Smooth muscle cell (in vitro differentiated cells): ENCODE measurements at regions not wholly inside any gene's neighbourhood (a gene's known extent, or its start where the extent isn't known, plus 50 kb on each side); places are given as distances from the start of the nearest gene placed in this dataset.

Experiments
- DNase-seq: peaks from one replicate; lab custom pipeline; 2025; ENCODE audit not compliant: unreplicated experiment; lab: John Stamatoyannopoulos, UW
- H2AFZ ChIP-seq: fragments of 200-600 bp; sonication (generic); 2 replicates; pipeline ENCODE4 v1.6.0; 2016; ENCODE audit warnings: antibody characterized with exemption, low read depth, mild to moderate bottlenecking
- H3F3A ChIP-seq: fragments of 200-600 bp; sonication (generic); 2 replicates; pipeline ENCODE4 v1.6.0; 2017; ENCODE audit warnings: antibody characterized with exemption, low read depth
- H3K27ac ChIP-seq: fragments of 200-600 bp; sonication (generic); 2 replicates; pipeline ENCODE4 v1.5.1; 2016; ENCODE audit warnings: low read depth, mild to moderate bottlenecking
- H3K27me3 ChIP-seq: fragments of 200-600 bp; sonication (generic); 2 replicates; pipeline ENCODE4 v1.6.1; 2016; ENCODE audit warnings: low read depth, mild to moderate bottlenecking
- H3K36me3 ChIP-seq: fragments of 200-600 bp; sonication (generic); 2 replicates; pipeline ENCODE4 v1.5.1; 2016; ENCODE audit warnings: low read depth
- H3K4me1 ChIP-seq: fragments of 200-600 bp; sonication (generic); 2 replicates; pipeline ENCODE4 v1.5.1; 2016; ENCODE audit warnings: low read depth
- H3K4me2 ChIP-seq: fragments of 200-600 bp; sonication (generic); 2 replicates; pipeline ENCODE4 v1.6.0; 2016; ENCODE audit warnings: mild to moderate bottlenecking
- H3K4me3 ChIP-seq: fragments of 200-600 bp; sonication (generic); 2 replicates; pipeline ENCODE4 v1.5.1; 2016; ENCODE audit warnings: mild to moderate bottlenecking
- H3K79me2 ChIP-seq: fragments of 200-600 bp; sonication (generic); 2 replicates; pipeline ENCODE4 v1.6.0; 2016; ENCODE audit warnings: low read depth, mild to moderate bottlenecking
- H3K9ac ChIP-seq: fragments of 200-600 bp; sonication (generic); 2 replicates; pipeline ENCODE4 v1.6.0; 2016; ENCODE audit warnings: low read depth
- H3K9me3 ChIP-seq: fragments of 200-600 bp; sonication (generic); replicated peaks from 2 replicates; pipeline ENCODE4 v1.5.1; 2016; ENCODE audit warnings: low read depth
- H4K20me1 ChIP-seq: fragments of 200-600 bp; sonication (generic); 2 replicates; pipeline ENCODE4 v1.6.0; 2016; ENCODE audit warnings: low read depth
- WGBS: methylation state at CpG from one replicate; pipeline ENCODE4 v1.1.7; 2016; ENCODE audit warnings: low lambda C conversion rate; 5-methylcytosine and 5-hydroxymethylcytosine counted together
- TF ChIP-seq, protein P1 (sequence below): fragments of 200-600 bp; sonication (generic); IDR thresholded peaks from 2 replicates; pipeline ENCODE4 v1.5.1; 2017; ENCODE audit warnings: borderline replicate concordance, mild to moderate bottlenecking, antibody characterized with exemption; ENCODE audit not compliant: insufficient read depth, poor library complexity, severe bottlenecking

DNA sequence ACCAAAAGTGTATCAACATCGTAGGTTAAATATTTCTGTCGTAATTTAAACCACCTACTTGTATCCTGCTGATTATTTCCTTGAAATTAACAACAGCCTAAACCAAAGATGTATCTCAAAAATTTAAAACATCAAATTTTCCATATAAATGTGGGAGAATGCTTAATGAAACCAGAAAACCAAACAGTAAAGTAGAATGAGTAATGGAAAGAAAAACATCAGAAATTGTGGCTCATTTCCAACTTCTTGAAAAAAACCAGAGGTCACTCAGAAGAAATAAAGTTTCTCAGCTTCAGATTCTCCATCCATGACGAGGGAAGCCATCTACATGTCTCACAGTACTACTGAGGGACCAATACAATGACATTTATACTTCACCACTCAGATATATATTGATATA, 296.5 kb downstream of the NOL4 start:
- Histone ChIP-seq H3K27me3 (no peaks in the 10 kb centered on the region), H3K79me2 (no peaks in the 10 kb centered on the region), H3K4me3 (no peak overlapping the region), H3K36me3 (no peaks in the 10 kb centered on the region), H3K27ac (no peak overlapping the region), H2AFZ (no peak overlapping the region), H4K20me1 (no peaks in the 10 kb centered on the region), H3K4me1 (no peaks in the 10 kb centered on the region), H3F3A (no peaks in the 10 kb centered on the region), H3K9ac (no peak overlapping the region), H3K4me2 (no peak overlapping the region), H3K9me3 (no peaks in the 10 kb centered on the region)
- DNase-seq = no peak
- 58% methylated on average over 3 of the region's 3 CpGs for WGBS
- TF ChIP-seq, protein P1, sequence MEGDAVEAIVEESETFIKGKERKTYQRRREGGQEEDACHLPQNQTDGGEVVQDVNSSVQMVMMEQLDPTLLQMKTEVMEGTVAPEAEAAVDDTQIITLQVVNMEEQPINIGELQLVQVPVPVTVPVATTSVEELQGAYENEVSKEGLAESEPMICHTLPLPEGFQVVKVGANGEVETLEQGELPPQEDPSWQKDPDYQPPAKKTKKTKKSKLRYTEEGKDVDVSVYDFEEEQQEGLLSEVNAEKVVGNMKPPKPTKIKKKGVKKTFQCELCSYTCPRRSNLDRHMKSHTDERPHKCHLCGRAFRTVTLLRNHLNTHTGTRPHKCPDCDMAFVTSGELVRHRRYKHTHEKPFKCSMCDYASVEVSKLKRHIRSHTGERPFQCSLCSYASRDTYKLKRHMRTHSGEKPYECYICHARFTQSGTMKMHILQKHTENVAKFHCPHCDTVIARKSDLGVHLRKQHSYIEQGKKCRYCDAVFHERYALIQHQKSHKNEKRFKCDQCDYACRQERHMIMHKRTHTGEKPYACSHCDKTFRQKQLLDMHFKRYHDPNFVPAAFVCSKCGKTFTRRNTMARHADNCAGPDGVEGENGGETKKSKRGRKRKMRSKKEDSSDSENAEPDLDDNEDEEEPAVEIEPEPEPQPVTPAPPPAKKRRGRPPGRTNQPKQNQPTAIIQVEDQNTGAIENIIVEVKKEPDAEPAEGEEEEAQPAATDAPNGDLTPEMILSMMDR = no peak

DNA sequence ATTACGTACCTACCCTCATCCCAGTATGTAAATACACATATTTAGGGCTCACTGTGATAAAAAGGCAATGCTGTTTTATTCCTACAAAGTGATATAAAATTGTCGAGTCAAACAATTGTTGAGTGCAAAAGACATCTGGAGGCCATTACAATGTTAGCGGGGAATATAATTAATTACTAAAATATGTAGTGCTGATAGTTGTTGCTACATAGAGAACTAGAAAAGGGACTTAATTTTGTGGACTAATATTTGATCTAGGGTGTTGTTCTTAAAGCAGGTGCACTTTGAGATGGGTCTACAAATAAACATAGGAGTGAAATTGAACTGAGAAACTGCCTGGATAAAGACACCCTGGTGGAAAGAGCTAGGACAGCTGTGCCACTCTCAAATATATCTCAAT, 300.1 kb downstream of the NOL4 start:
- H4K20me1 ChIP-seq = no peaks in the 10 kb centered on the region
- TF ChIP-seq, protein P1 = no peak
- no peaks in the 10 kb centered on the region for H3K79me2 ChIP-seq
- no peaks in the 10 kb centered on the region for H3K27me3 ChIP-seq
- no peak overlapping the region for H3K9ac ChIP-seq
- no peak overlapping the region for H3K4me3 ChIP-seq
- no peak overlapping the region for H2AFZ ChIP-seq
- WGBS = 88% methylated on average over 3 of the region's 3 CpGs
- no peak overlapping the region for H3K27ac ChIP-seq
- H3K9me3 ChIP-seq = no peaks in the 10 kb centered on the region
- H3K4me1 ChIP-seq = no peaks in the 10 kb centered on the region
- H3K36me3 ChIP-seq = no peaks in the 10 kb centered on the region
- no peak for DNase-seq
- H3F3A ChIP-seq = no peaks in the 10 kb centered on the region
- no peak overlapping the region for H3K4me2 ChIP-seq

DNA sequence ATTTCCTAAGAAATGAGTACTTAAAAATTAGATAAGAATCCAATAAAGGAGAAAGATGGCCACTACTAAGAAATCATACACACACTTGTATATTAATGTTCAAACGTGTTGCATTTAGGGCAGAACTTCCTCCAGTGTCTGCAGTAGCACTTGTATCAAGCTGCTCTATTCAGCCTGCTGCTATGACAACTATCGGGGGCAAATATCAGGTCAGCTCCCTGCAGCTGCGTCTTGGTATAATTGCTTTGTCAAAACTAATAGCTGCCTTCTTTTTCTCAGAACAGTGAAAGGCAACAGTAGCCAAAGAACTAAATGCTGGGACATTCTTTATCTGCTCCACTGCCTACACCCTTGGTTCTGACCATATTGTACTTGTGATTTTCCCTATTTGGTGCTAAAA, 300.7 kb downstream of the NOL4 start:
- Histone ChIP-seq H3F3A (no peaks in the 10 kb centered on the region), H3K4me3 (no peak overlapping the region), H4K20me1 (no peaks in the 10 kb centered on the region), H3K27me3 (no peaks in the 10 kb centered on the region), H3K4me1 (no peaks in the 10 kb centered on the region), H3K27ac (no peak overlapping the region), H3K9ac (no peak overlapping the region), H3K79me2 (no peaks in the 10 kb centered on the region), H3K4me2 (no peak overlapping the region), H3K9me3 (no peaks in the 10 kb centered on the region), H2AFZ (no peak overlapping the region), H3K36me3 (no peaks in the 10 kb centered on the region)
- TF ChIP-seq, protein P1 = no peak
- DNase-seq = no peak
- WGBS = 87% methylated on average over 3 of the region's 3 CpGs

DNA sequence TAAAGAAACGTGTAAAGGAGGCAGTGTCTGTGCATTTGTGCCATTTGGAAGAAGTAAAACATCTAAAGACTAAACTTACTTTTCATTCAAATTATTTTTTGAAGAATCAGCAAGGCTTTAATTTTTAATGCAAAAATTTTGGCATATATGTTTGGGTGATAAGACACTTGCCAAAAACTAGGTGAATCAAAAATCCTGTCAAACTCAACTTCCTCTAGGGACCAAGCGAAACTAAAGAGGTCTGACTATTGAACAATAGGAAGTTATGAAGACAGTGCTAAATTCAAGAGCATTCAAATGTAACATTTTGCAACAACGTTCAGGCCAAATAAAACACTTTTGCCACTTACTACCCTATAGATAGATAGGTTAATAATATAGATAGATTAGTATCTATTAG, 306.1 kb downstream of the NOL4 start:
- H3F3A ChIP-seq = no peaks in the 10 kb centered on the region

More for the DNA sequence above, 306.1 kb downstream of the NOL4 start:
- Histone ChIP-seq H3K27me3 (peaks cover 4% of the 10 kb centered on the region), H3K9ac (no peak overlapping the region), H4K20me1 (no peaks in the 10 kb centered on the region), H3K27ac (no peak overlapping the region), H3K4me3 (no peak overlapping the region), H3K36me3 (no peaks in the 10 kb centered on the region), H3K4me2 (no peak overlapping the region), H3K79me2 (no peaks in the 10 kb centered on the region), H3K4me1 (no peaks in the 10 kb centered on the region), H2AFZ (no peak overlapping the region), H3K9me3 (no peaks in the 10 kb centered on the region)
- TF ChIP-seq, protein P1 = no peak
- WGBS = 82% methylated on average over 3 of the region's 3 CpGs
- no peak for DNase-seq
